ENCODE measurements at regions not wholly inside any gene's neighbourhood (a gene's known extent, or its start where the extent isn't known, plus 50 kb on each side); places are given as distances from the start of the nearest gene placed in this dataset.

DNA sequence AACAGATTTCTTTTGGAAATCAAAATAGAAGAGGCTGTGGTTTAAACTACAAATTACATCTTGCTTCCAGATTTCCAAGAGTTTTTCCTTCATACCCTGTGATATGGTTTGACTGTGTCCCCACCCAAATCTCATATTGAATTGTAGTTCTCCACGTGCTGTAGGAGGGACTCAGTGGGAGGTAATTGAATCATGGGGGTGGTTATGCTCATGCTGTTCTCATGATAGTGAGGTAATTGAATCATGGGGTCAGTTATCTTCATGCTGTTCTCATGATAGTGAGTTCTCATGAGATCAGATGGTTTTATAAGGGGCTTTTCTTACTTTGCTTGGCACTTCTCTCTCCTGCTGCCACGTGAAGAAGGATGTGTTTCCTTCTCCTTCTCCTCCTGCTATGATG is 687.0 kb upstream of the ZNF608 start (continued):
- TF ChIP-seq, protein P1, sequence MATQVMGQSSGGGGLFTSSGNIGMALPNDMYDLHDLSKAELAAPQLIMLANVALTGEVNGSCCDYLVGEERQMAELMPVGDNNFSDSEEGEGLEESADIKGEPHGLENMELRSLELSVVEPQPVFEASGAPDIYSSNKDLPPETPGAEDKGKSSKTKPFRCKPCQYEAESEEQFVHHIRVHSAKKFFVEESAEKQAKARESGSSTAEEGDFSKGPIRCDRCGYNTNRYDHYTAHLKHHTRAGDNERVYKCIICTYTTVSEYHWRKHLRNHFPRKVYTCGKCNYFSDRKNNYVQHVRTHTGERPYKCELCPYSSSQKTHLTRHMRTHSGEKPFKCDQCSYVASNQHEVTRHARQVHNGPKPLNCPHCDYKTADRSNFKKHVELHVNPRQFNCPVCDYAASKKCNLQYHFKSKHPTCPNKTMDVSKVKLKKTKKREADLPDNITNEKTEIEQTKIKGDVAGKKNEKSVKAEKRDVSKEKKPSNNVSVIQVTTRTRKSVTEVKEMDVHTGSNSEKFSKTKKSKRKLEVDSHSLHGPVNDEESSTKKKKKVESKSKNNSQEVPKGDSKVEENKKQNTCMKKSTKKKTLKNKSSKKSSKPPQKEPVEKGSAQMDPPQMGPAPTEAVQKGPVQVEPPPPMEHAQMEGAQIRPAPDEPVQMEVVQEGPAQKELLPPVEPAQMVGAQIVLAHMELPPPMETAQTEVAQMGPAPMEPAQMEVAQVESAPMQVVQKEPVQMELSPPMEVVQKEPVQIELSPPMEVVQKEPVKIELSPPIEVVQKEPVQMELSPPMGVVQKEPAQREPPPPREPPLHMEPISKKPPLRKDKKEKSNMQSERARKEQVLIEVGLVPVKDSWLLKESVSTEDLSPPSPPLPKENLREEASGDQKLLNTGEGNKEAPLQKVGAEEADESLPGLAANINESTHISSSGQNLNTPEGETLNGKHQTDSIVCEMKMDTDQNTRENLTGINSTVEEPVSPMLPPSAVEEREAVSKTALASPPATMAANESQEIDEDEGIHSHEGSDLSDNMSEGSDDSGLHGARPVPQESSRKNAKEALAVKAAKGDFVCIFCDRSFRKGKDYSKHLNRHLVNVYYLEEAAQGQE (IDR thresholded peaks at IDR 0.05), result no peak
- TF ChIP-seq ZSCAN20 (CRISPR knock-in tag; IDR thresholded peaks at IDR 0.05), result no peak

DNA sequence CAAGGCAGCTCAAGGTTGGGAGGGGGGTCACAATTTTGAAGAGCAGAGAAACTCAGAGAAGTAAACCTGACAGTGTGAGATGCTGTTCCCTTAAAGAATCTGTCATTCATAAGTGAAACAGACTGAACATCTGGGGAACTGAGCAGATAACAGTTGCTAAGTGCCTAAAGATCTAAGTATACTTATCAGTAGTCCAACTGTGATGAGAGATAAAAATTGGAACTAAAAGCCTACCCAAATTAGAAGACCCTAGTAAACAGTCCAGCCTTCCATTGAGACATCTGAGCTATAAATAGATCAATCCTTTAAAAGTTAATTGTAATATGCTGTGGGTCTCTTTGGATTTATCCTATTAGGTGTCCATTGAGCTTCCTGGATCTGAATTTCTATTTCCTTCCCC is 692.8 kb upstream of the ZNF608 start:
- no peak overlapping the region for H3K27ac ChIP-seq
- 0 out of 3 replicates have a peak, but pooled peaks cover under 1% of the 10 kb centered on the region for H3K9me3 ChIP-seq
- no peaks in the 10 kb centered on the region for H3K4me1 ChIP-seq
- FAIRE-seq (no peak), DNase-seq (ENCODE audit: low read depth in 1 of 2, low spot score in 1 of 2) (no peak), ATAC-seq (no peak)
- ChIA-PET CTCF (interaction anchor here (0.6 to 1.5 kb wide), 2 partner anchors 13 to 33 kb away, joined by 3 read pairs; no protein-coding TSS in a partner anchor), POLR2A (no interaction called here)
- TF ChIP-seq POLR2A (IDR thresholded peaks at IDR 0.05; ENCODE audit: low read length) (no peak), RFX5 (IDR thresholded peaks at IDR 0.05) (no peak), HDAC2 (IDR thresholded peaks at IDR 0.05) (no peak), ZFP36 (IDR thresholded peaks at IDR 0.05; ENCODE audit: borderline replicate concordance, partially characterized antibody) (no peak), NPAS2 (CRISPR knock-in tag; IDR thresholded peaks at IDR 0.05; ENCODE audit: borderline replicate concordance) (no peak), MAFK (IDR thresholded peaks at IDR 0.05; ENCODE audit: partially characterized antibody) (no peak), ZC3H11A (IDR thresholded peaks at IDR 0.05) (no peak), EHMT2 (IDR thresholded peaks at IDR 0.05; ENCODE audit: low read depth) (no peak), RNF2 (IDR thresholded peaks at IDR 0.05; ENCODE audit: borderline replicate concordance, low read depth) (no peak), NR3C1 (IDR thresholded peaks at IDR 0.05) (no peak), EHF (CRISPR knock-in tag; IDR thresholded peaks at IDR 0.05) (no peak), FOXS1 (CRISPR knock-in tag; IDR thresholded peaks at IDR 0.05) (no peak), JUN (IDR thresholded peaks at IDR 0.05) (no peak), CBX2 (IDR thresholded peaks at IDR 0.05; ENCODE audit: borderline replicate concordance, low read depth) (no peak), KDM1A (IDR thresholded peaks at IDR 0.05; ENCODE audit: low read depth) (no peak), CHD4 (IDR thresholded peaks at IDR 0.05; ENCODE audit: borderline replicate concordance) (no peak), NFE2L2 (conservative IDR thresholded peaks at IDR 0.05; ENCODE audit: low read length) (no peak), CBX8 (IDR thresholded peaks at IDR 0.05) (no peak)
- no peak overlapping the region for H3K4me2 ChIP-seq
- H3K4me3 ChIP-seq, result no peak overlapping the region

DNA sequence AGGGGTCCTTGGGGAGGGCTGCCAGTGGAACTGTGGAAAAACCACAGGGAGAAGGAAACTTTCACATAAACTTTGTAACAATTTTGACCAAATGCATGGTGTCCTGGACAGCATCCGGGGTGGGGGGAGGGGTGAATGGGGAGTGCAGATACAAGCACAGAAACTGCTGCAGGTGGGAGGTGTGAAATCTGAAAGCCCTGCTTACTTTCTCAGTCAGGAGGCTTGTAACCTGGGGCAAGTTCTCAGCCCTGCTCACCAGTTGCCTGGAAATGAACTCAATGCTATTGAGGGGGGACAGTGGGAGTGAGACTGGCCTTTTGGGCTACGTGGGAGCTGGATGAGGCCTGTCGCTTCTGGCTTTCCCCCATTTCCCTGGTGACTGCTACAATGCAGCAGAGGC is 694.5 kb upstream of the ZNF608 start:
- H3K4me1 ChIP-seq, result no peaks in the 10 kb centered on the region
- TF ChIP-seq HOXB5 (CRISPR knock-in tag; IDR thresholded peaks at IDR 0.05) (no peak), ZNF302 (CRISPR knock-in tag; IDR thresholded peaks at IDR 0.05) (no peak), TP53 (CRISPR knock-in tag; IDR thresholded peaks at IDR 0.05) (no peak), RARB (CRISPR knock-in tag; IDR thresholded peaks at IDR 0.05) (no peak), EHF (CRISPR knock-in tag; IDR thresholded peaks at IDR 0.05) (no peak)
- FAIRE-seq, result no peak

More for the DNA sequence above, 694.5 kb upstream of the ZNF608 start:
- ATAC-seq (no peak), DNase-seq (ENCODE audit: low read depth in 1 of 2, low spot score in 1 of 2) (no peak)
- H3K27ac ChIP-seq, result no peak overlapping the region
- ChIA-PET CTCF (no interaction called here), POLR2A (no interaction called here)
- H3K4me2 ChIP-seq, result no peak overlapping the region
- H3K9me3 ChIP-seq, result 0 out of 3 replicates have a peak, but pooled peaks cover 7% of the 10 kb centered on the region
- 0% methylated on average over 1 of the region's 3 CpGs for WGBS (ENCODE audit: missing lambda C conversion rate)
- H3K4me3 ChIP-seq, result no peak overlapping the region
